ENCODE measurements at regions not wholly inside any gene's neighbourhood (a gene's known extent, or its start where the extent isn't known, plus 50 kb on each side); places are given as distances from the start of the nearest gene placed in this dataset.

DNA sequence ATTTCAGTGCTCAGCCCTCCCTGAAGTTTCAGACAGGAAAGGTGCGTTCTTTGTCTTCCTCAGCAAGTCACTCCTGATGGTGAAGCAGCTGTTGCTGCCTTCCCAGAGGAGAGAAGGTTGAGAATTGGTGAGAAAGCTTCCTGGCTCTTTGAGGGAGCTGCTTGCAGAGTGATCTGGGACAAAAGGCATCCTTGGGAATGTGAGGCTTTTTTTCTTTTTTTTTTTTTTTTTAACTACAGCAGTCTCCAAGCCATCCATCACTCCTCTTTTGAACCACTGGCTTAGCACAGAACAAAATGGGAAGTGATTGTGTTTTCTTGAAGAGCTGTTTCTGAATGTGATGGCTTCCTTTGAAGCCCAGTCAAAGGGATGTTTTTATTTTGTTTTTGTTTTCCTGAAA lies 120.4 kb upstream of the LRIG3 start:
- H3K27me3 ChIP-seq (replicated peaks; ENCODE audit: control insufficient read depth, insufficient read depth, low read length) = no peaks in the 10 kb centered on the region
- no peaks in the 10 kb centered on the region for H3K4me1 ChIP-seq
- intact Hi-C loops (cut with micrococcal nuclease; ENCODE audit: unreplicated experiment) = no loop called here
- H3K9me3 ChIP-seq = no peaks in the 10 kb centered on the region
- no peaks in the 10 kb centered on the region for H3K4me1 Mint-ChIP-seq (ENCODE audit: low read depth, unreplicated experiment)
- H3K4me3 Mint-ChIP-seq (ENCODE audit: unreplicated experiment) = no peak overlapping the region
- no peaks in the 10 kb centered on the region for H3K9me3 Mint-ChIP-seq (ENCODE audit: unreplicated experiment)
- DNase-seq = no peak
- TF ChIP-seq, protein P1, sequence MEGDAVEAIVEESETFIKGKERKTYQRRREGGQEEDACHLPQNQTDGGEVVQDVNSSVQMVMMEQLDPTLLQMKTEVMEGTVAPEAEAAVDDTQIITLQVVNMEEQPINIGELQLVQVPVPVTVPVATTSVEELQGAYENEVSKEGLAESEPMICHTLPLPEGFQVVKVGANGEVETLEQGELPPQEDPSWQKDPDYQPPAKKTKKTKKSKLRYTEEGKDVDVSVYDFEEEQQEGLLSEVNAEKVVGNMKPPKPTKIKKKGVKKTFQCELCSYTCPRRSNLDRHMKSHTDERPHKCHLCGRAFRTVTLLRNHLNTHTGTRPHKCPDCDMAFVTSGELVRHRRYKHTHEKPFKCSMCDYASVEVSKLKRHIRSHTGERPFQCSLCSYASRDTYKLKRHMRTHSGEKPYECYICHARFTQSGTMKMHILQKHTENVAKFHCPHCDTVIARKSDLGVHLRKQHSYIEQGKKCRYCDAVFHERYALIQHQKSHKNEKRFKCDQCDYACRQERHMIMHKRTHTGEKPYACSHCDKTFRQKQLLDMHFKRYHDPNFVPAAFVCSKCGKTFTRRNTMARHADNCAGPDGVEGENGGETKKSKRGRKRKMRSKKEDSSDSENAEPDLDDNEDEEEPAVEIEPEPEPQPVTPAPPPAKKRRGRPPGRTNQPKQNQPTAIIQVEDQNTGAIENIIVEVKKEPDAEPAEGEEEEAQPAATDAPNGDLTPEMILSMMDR (IDR thresholded peaks at IDR 0.05; ENCODE audit: insufficient read depth in 1 of 2, low read depth in 1 of 2, low read length in 1 of 2, severe bottlenecking in 1 of 2, unreplicated experiment in 1 of 2) = no peak
- H3K27me3 Mint-ChIP-seq (ENCODE audit: insufficient read depth, unreplicated experiment) = peaks cover 5% of the 10 kb centered on the region
- no TSS peak for BruUV-seq (replicated peaks)
- no peak overlapping the region for H3K27ac Mint-ChIP-seq (ENCODE audit: unreplicated experiment)
- no peaks in the 10 kb centered on the region for H3K36me3 ChIP-seq (ENCODE audit: control insufficient read depth, insufficient read depth, low read length)
- POLR2A ChIA-PET = no interaction called here
- CTCF ChIA-PET = no interaction called here
- H3K4me3 ChIP-seq (ENCODE audit: low read depth, low read length) = no peak overlapping the region
- H3K36me3 Mint-ChIP-seq (ENCODE audit: insufficient read depth, unreplicated experiment) = no peaks in the 10 kb centered on the region

DNA sequence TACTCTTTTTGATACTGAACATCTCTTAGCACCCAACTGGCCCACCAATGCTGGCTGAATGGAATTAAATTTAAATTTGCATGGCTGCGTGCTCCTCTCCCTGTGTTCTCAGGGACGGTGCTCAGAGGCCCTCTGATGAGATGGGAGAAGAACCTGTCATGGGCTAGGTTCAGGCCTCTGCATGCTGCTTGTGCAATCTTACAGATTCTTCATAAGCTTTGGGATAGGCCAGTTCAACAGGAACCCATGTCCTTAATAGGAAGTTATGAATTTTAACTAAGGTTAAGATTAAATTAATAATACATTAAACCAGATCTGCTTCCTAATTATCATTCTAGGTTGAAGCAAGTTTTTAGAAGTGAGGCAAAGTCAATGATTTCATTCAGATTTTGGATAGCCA lies 119.7 kb upstream of the LRIG3 start:
- ChIA-PET POLR2A (no interaction called here), CTCF (no interaction called here)
- no peaks in the 10 kb centered on the region for H3K4me1 Mint-ChIP-seq (ENCODE audit: low read depth, unreplicated experiment)

DNA sequence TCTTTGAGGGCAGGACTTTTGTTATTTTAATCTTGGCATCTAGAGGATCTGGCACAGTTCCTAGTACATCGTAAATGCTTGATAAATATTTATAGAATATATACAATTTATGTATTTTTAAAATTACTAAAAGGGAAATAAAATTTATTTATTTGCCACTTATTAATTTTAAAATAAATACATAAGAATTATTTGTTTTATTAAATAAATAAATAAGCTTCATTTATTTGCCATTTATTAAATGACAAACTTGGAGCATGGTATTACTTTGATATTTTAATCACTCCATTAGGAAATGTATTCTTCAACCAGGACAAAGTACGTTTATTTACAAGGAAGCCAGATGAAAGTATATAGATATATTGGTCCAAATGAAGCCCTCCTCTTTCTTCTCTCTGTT lies 118.7 kb upstream of the LRIG3 start:
- BruUV-seq (replicated peaks) = no TSS peak
- H3K36me3 ChIP-seq (ENCODE audit: control insufficient read depth, insufficient read depth, low read length) = no peaks in the 10 kb centered on the region
- no peak overlapping the region for H3K4me3 Mint-ChIP-seq (ENCODE audit: unreplicated experiment)
- H3K4me1 Mint-ChIP-seq (ENCODE audit: low read depth, unreplicated experiment) = no peaks in the 10 kb centered on the region
- H3K4me3 ChIP-seq (ENCODE audit: low read depth, low read length) = no peak overlapping the region
- H3K36me3 Mint-ChIP-seq (ENCODE audit: insufficient read depth, unreplicated experiment) = no peaks in the 10 kb centered on the region
- no peaks in the 10 kb centered on the region for H3K9me3 ChIP-seq
- no peaks in the 10 kb centered on the region for H3K4me1 ChIP-seq
- H3K9me3 Mint-ChIP-seq (ENCODE audit: unreplicated experiment) = no peaks in the 10 kb centered on the region
- no peak overlapping the region for H3K27ac Mint-ChIP-seq (ENCODE audit: unreplicated experiment)
- ChIA-PET CTCF (no interaction called here), POLR2A (no interaction called here)
- DNase-seq = no peak
- peaks cover 7% of the 10 kb centered on the region for H3K27me3 Mint-ChIP-seq (ENCODE audit: insufficient read depth, unreplicated experiment)
- H3K27me3 ChIP-seq (replicated peaks; ENCODE audit: control insufficient read depth, insufficient read depth, low read length) = no peaks in the 10 kb centered on the region
- intact Hi-C loops (cut with micrococcal nuclease; ENCODE audit: unreplicated experiment) = no loop called here
- TF ChIP-seq, protein P1 (IDR thresholded peaks at IDR 0.05; ENCODE audit: insufficient read depth in 1 of 2, low read depth in 1 of 2, low read length in 1 of 2, severe bottlenecking in 1 of 2, unreplicated experiment in 1 of 2) = no peak

More for the DNA sequence above, 119.7 kb upstream of the LRIG3 start:
- H3K27me3 ChIP-seq (replicated peaks; ENCODE audit: control insufficient read depth, insufficient read depth, low read length) = no peaks in the 10 kb centered on the region
- no peak overlapping the region for H3K4me3 ChIP-seq (ENCODE audit: low read depth, low read length)
- intact Hi-C loops (cut with micrococcal nuclease; ENCODE audit: unreplicated experiment) = no loop called here
- no TSS peak for BruUV-seq (replicated peaks)
- H3K4me3 Mint-ChIP-seq (ENCODE audit: unreplicated experiment) = no peak overlapping the region
- H3K4me1 ChIP-seq = no peaks in the 10 kb centered on the region
- no peak for DNase-seq
- TF ChIP-seq, protein P1 (IDR thresholded peaks at IDR 0.05; ENCODE audit: insufficient read depth in 1 of 2, low read depth in 1 of 2, low read length in 1 of 2, severe bottlenecking in 1 of 2, unreplicated experiment in 1 of 2) = no peak
- no peaks in the 10 kb centered on the region for H3K36me3 ChIP-seq (ENCODE audit: control insufficient read depth, insufficient read depth, low read length)
- H3K9me3 Mint-ChIP-seq (ENCODE audit: unreplicated experiment) = no peaks in the 10 kb centered on the region
- H3K27me3 Mint-ChIP-seq (ENCODE audit: insufficient read depth, unreplicated experiment) = peaks cover 7% of the 10 kb centered on the region
- no peaks in the 10 kb centered on the region for H3K9me3 ChIP-seq
- no peaks in the 10 kb centered on the region for H3K36me3 Mint-ChIP-seq (ENCODE audit: insufficient read depth, unreplicated experiment)
- H3K27ac Mint-ChIP-seq (ENCODE audit: unreplicated experiment) = no peak overlapping the region

Data from Caco-2 (cell line).